PC-3 (cell line): ENCODE measurements at regions not wholly inside any gene's neighbourhood (a gene's known extent, or its start where the extent isn't known, plus 50 kb on each side); places are given as distances from the start of the nearest gene placed in this dataset.

Source experiments
- ATAC-seq: fragments of 200-7000 bp; cut with Tn5 transposase; 2 replicates; pipeline ENCODE4 v1.9.1; 2020; ENCODE audit warnings: mild to moderate bottlenecking, moderate library complexity
- BruUV-seq: library from RNA; stranded (reverse); fragments of 400-500 nt; replicated peaks from 2 replicates; lab custom pipeline; 2021; lab: Mats Ljungman, UMichigan
- CTCF ChIA-PET: fragments of 300-600 bp; sonication (Branson Sonifier 250); formaldehyde crosslinking; loops from one replicate; lab custom pipeline; 2022; ENCODE audit warnings: antibody characterized with exemption; lab: Charles Lee
- POLR2A ChIA-PET: fragments of 300-600 bp; sonication (Branson Sonifier 250); formaldehyde crosslinking; loops from one replicate; lab custom pipeline; 2022; ENCODE audit warnings: antibody characterized with exemption; ENCODE audit not compliant: unreplicated experiment; lab: Charles Lee
- DNase-seq: peaks from one replicate; pipeline ENCODE4 v3.0.0-alpha.2; 2015
- H2AFZ ChIP-seq: fragments of 300-600 bp; sonication (generic); 2 replicates; pipeline ENCODE4 v1.6.0; 2016; ENCODE audit warnings: antibody characterized with exemption, low read length
- H3F3A ChIP-seq: fragments of 300-600 bp; sonication (generic); one replicate; pipeline ENCODE4 v1.6.0; 2017; ENCODE audit warnings: antibody characterized with exemption, low read length, control low read depth, mild to moderate bottlenecking; ENCODE audit not compliant: unreplicated experiment
- H3K27ac ChIP-seq: fragments of 300-600 bp; sonication (generic); 2 replicates; pipeline ENCODE4 v1.5.1; 2016; ENCODE audit warnings: mild to moderate bottlenecking, low read length
- H3K27me3 ChIP-seq: fragments of 300-600 bp; sonication (generic); 2 replicates; pipeline ENCODE4 v1.6.1; 2016; ENCODE audit warnings: low read length, mixed read lengths
- H3K36me3 ChIP-seq: fragments of 300-600 bp; sonication (generic); 2 replicates; pipeline ENCODE4 v1.6.1; 2016; ENCODE audit warnings: low read depth, mixed run types, low read length, mixed read lengths
- H3K4me1 ChIP-seq: fragments of 300-600 bp; sonication (generic); 2 replicates; pipeline ENCODE4 v1.5.1; 2016; ENCODE audit warnings: low read length; ENCODE audit not compliant: insufficient read depth
- H3K4me2 ChIP-seq: fragments of 300-600 bp; sonication (generic); 2 replicates; pipeline ENCODE4 v1.6.0; 2016; ENCODE audit warnings: low read length
- H3K4me3 ChIP-seq: fragments of 300-600 bp; sonication (generic); 2 replicates; pipeline ENCODE4 v1.5.1; 2016; ENCODE audit warnings: mild to moderate bottlenecking, low read length, mixed read lengths
- H3K79me2 ChIP-seq: fragments of 300-600 bp; sonication (generic); 2 replicates; pipeline ENCODE4 v1.6.1; 2017; ENCODE audit warnings: low read length, mixed read lengths
- H3K9ac ChIP-seq: fragments of 300-600 bp; sonication (generic); 2 replicates; pipeline ENCODE4 v1.6.0; 2016; ENCODE audit warnings: mild to moderate bottlenecking, low read length
- H3K9me2 ChIP-seq: fragments of 300-600 bp; sonication (generic); replicated peaks from 2 replicates; pipeline ENCODE4 v1.6.1; 2016; ENCODE audit warnings: mixed run types, low read length, mixed read lengths
- H3K9me3 ChIP-seq: fragments of 300-600 bp; sonication (generic); 2 replicates; pipeline ENCODE4 v1.6.1; 2016; ENCODE audit warnings: low read length, mixed read lengths
- H4K20me1 ChIP-seq: fragments of 300-600 bp; sonication (generic); 2 replicates; pipeline ENCODE4 v1.6.1; 2016; ENCODE audit warnings: low read length, mixed read lengths
- EZH2 ChIP-seq: fragments of 300-600 bp; sonication (generic); IDR thresholded peaks from one replicate; pipeline ENCODE4 v1.6.1; 2017; ENCODE audit warnings: antibody characterized with exemption, mild to moderate bottlenecking, low read length; ENCODE audit not compliant: unreplicated experiment
- EZH2phosphoT487 ChIP-seq: fragments of 300-600 bp; sonication (generic); IDR thresholded peaks from 2 replicates; pipeline ENCODE4 v1.6.1; 2018; ENCODE audit warnings: mild to moderate bottlenecking, antibody characterized with exemption, low read length, borderline replicate concordance
- intact Hi-C: fragments of 100-400 bp; cut with micrococcal nuclease; formaldehyde crosslinking; loops from 2 replicates; pipeline ENCODE4 v1.9.0; 2023
- TF ChIP-seq, protein P1 (sequence below): fragments of 300-600 bp; sonication (generic); conservative IDR thresholded peaks from 2 replicates; pipeline ENCODE4 v1.5.1; 2017; ENCODE audit warnings: antibody characterized with exemption, low read depth, mild to moderate bottlenecking, low read length

DNA sequence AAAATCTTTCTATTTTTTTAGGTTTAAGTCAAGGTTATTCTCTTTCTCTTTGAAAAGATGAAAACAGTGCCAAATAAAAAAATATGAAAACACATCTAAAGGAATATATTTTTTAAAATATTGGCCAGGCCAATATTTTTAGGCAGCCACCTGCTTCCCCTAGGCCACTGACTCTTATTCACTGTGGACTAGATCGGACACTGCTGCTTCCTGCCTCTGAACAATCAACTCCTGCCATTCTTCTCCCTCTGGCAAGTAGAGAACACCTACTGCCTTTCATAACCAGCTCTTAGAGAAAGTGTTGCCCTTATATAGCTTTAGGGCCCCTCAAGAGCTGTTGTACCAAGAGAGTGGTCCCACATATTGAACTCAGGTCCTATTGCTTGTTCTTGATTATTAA lies 529.2 kb downstream of the RAPGEF2 start:
- TF ChIP-seq, protein P1, sequence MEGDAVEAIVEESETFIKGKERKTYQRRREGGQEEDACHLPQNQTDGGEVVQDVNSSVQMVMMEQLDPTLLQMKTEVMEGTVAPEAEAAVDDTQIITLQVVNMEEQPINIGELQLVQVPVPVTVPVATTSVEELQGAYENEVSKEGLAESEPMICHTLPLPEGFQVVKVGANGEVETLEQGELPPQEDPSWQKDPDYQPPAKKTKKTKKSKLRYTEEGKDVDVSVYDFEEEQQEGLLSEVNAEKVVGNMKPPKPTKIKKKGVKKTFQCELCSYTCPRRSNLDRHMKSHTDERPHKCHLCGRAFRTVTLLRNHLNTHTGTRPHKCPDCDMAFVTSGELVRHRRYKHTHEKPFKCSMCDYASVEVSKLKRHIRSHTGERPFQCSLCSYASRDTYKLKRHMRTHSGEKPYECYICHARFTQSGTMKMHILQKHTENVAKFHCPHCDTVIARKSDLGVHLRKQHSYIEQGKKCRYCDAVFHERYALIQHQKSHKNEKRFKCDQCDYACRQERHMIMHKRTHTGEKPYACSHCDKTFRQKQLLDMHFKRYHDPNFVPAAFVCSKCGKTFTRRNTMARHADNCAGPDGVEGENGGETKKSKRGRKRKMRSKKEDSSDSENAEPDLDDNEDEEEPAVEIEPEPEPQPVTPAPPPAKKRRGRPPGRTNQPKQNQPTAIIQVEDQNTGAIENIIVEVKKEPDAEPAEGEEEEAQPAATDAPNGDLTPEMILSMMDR: no peak
- TF ChIP-seq EZH2 (no peak), EZH2phosphoT487 (no peak)
- no peaks in the 10 kb centered on the region for H3K36me3 ChIP-seq
- H3K79me2 ChIP-seq: no peaks in the 10 kb centered on the region
- no peak overlapping the region for H3K4me3 ChIP-seq
- ChIA-PET CTCF (no interaction called here), POLR2A (no interaction called here)
- DNase-seq (no peak), ATAC-seq (no peak)
- no peak overlapping the region for H2AFZ ChIP-seq
- H3K9me2 ChIP-seq: no peaks in the 10 kb centered on the region
- intact Hi-C loops: no loop called here
- no peak overlapping the region for H3K27ac ChIP-seq
- no peaks in the 10 kb centered on the region for H3F3A ChIP-seq
- no peaks in the 10 kb centered on the region for H3K9me3 ChIP-seq
- H3K9ac ChIP-seq: no peak overlapping the region
- H3K4me1 ChIP-seq: no peaks in the 10 kb centered on the region
- H3K27me3 ChIP-seq: no peaks in the 10 kb centered on the region
- no peak overlapping the region for H3K4me2 ChIP-seq
- BruUV-seq: no TSS peak
- H4K20me1 ChIP-seq: no peaks in the 10 kb centered on the region

DNA sequence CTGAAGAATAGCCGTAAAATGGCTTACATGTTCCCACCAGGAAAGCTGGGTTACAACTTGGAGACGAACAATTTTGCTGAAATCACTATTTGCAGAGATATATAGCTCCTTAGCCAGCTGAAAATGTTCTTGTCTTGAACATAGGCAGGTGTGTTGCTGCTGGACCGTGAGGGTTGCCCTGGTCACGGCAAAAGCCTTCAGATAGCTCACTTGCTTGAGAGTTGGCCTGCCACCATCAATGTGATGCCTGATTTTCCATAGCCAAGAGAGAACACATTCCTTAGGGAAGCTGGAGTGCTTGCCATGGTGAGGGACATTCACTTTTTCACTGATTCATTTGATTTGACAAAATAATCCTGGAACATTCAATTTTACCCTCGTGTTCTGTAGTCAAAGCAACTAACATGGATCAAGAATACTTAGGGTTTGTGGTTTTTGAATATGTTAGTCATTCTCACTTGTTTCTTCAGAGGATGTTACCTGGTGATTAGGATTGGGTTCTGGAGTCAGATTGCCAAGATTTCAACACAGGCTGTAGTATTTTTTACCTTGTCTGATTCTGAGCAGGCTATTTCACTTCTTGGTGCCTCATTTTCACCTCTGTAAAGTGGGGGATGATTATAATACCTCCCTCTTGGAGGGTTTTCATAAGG lies 536.9 kb downstream of the RAPGEF2 start:
- H3F3A ChIP-seq: no peaks in the 10 kb centered on the region
- TF ChIP-seq EZH2phosphoT487 (no peak), EZH2 (no peak)
- TF ChIP-seq, protein P1: no peak
- H3K4me1 ChIP-seq: no peaks in the 10 kb centered on the region
- no peaks in the 10 kb centered on the region for H3K9me2 ChIP-seq
- DNase-seq (no peak), ATAC-seq (no peak)
- no peak overlapping the region for H3K9ac ChIP-seq
- no peaks in the 10 kb centered on the region for H4K20me1 ChIP-seq
- ChIA-PET CTCF (no interaction called here), POLR2A (no interaction called here)
- H3K4me3 ChIP-seq: no peak overlapping the region
- no peak overlapping the region for H3K4me2 ChIP-seq
- H3K27ac ChIP-seq: no peak overlapping the region
- no peaks in the 10 kb centered on the region for H3K9me3 ChIP-seq
- no TSS peak for BruUV-seq
- no peaks in the 10 kb centered on the region for H3K36me3 ChIP-seq
- H3K79me2 ChIP-seq: no peaks in the 10 kb centered on the region
- H2AFZ ChIP-seq: no peak overlapping the region
- intact Hi-C loops: no loop called here
- H3K27me3 ChIP-seq: no peaks in the 10 kb centered on the region

DNA sequence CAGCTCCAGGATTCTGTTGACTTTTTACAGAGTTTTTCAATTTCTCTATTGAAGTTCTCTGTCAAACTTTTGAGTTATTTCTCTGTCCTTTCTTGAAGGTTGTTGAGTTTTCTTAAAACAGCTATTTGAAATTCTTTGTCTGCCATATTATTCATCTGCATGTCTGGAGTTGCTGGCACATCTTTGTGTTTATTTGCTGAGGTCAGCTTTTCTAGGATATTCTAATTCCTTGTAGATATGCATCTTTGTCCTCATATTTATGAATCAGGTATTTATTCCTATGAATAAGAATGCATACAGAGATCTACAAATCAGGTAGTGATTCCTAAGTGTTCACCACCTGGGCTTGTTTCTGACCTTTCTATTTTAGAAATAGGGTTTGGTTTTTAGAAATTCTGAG lies 546.4 kb downstream of the RAPGEF2 start:
- intact Hi-C loops: no loop called here
- Histone ChIP-seq H3K27ac (no peak overlapping the region), H3K27me3 (no peaks in the 10 kb centered on the region), H3K4me2 (no peak overlapping the region), H3K79me2 (no peaks in the 10 kb centered on the region), H2AFZ (no peak overlapping the region), H3F3A (no peaks in the 10 kb centered on the region), H4K20me1 (no peaks in the 10 kb centered on the region), H3K36me3 (no peaks in the 10 kb centered on the region), H3K4me1 (no peaks in the 10 kb centered on the region), H3K9ac (no peak overlapping the region), H3K9me2 (no peaks in the 10 kb centered on the region), H3K9me3 (no peaks in the 10 kb centered on the region), H3K4me3 (no peak overlapping the region)
- CTCF ChIA-PET: no interaction called here
- ATAC-seq (no peak), DNase-seq (no peak)
- BruUV-seq: no TSS peak
- POLR2A ChIA-PET: no interaction called here
- TF ChIP-seq EZH2: no peak
- TF ChIP-seq, protein P1: no peak
- TF ChIP-seq EZH2phosphoT487: no peak
